SU-DHL-6 (cell line): ENCODE measurements at regions not wholly inside any gene's neighbourhood (a gene's known extent, or its start where the extent isn't known, plus 50 kb on each side); places are given as distances from the start of the nearest gene placed in this dataset.

Experiments
- H2AFZ ChIP-seq: fragments of 200-600 bp; sonication (generic); 2 replicates; pipeline ENCODE4 v1.6.1; 2014; ENCODE audit warnings: low read depth, mild to moderate bottlenecking, moderate library complexity, mixed read lengths, antibody characterized with exemption, low read length; ENCODE audit not compliant: severe bottlenecking
- H3F3A ChIP-seq: fragments of 200-600 bp; shearing (Covaris generic); 2 replicates; pipeline ENCODE4 v1.6.0; 2016; ENCODE audit warnings: antibody characterized with exemption, mild to moderate bottlenecking; ENCODE audit not compliant: insufficient read depth
- H3K27ac ChIP-seq: fragments of 200-600 bp; sonication (generic); 2 replicates; pipeline ENCODE4 v1.5.1; 2016; ENCODE audit warnings: low read depth, mild to moderate bottlenecking, low read length, moderate library complexity, mixed read lengths
- H3K27me3 ChIP-seq: fragments of 200-600 bp; sonication (generic), shearing (Covaris generic); 2 replicates; pipeline ENCODE4 v1.6.0; 2014; ENCODE audit warnings: mild to moderate bottlenecking, low read length
- H3K36me3 ChIP-seq: fragments of 200-600 bp; sonication (generic); 2 replicates; pipeline ENCODE4 v1.6.1; 2014; ENCODE audit warnings: mild to moderate bottlenecking, low read length, mixed read lengths
- H3K4me2 ChIP-seq: fragments of 300-600, 200-600 bp; shearing (Covaris generic), sonication (generic); 2 replicates; pipeline ENCODE4 v1.6.0; 2014; ENCODE audit warnings: low read length, low read depth, mild to moderate bottlenecking; ENCODE audit not compliant: poor library complexity, severe bottlenecking
- H3K4me3 ChIP-seq: fragments of 200-600 bp; sonication (generic); 2 replicates; pipeline ENCODE4 v1.5.1; 2014; ENCODE audit warnings: antibody characterized with exemption, low read length, mild to moderate bottlenecking, mixed read lengths; ENCODE audit not compliant: insufficient read depth, poor library complexity, severe bottlenecking
- H3K79me2 ChIP-seq: fragments of 200-600 bp; sonication (generic); 2 replicates; pipeline ENCODE4 v1.6.1; 2014; ENCODE audit warnings: mild to moderate bottlenecking, low read length, moderate library complexity; ENCODE audit not compliant: insufficient read depth
- H3K9ac ChIP-seq: fragments of 200-600 bp; sonication (generic); 2 replicates; pipeline ENCODE4 v1.7.0; 2014; ENCODE audit warnings: mild to moderate bottlenecking, low read length
- H3K9me2 ChIP-seq: fragments of 200-600 bp; sonication (generic); replicated peaks from 2 replicates; pipeline ENCODE4 v1.6.1; 2014; ENCODE audit warnings: low read length; ENCODE audit not compliant: insufficient read depth
- H3K9me3 ChIP-seq: fragments of 200-600 bp; sonication (generic); 2 replicates; pipeline ENCODE4 v1.6.1; 2014; ENCODE audit warnings: low read length, mixed read lengths; ENCODE audit not compliant: insufficient read depth
- H4K20me1 ChIP-seq: fragments of 200-600 bp; sonication (generic); 2 replicates; pipeline ENCODE4 v1.6.1; 2014; ENCODE audit warnings: low read depth, mild to moderate bottlenecking, antibody characterized with exemption, low read length, moderate library complexity, mixed read lengths
- EZH2phosphoT487 ChIP-seq: fragments of 200-600 bp; sonication (generic), shearing (Covaris generic); conservative IDR thresholded peaks from 2 replicates; pipeline ENCODE4 v1.6.1; 2018; ENCODE audit warnings: mild to moderate bottlenecking, antibody characterized with exemption, low read length, moderate library complexity, mixed read lengths
- TF ChIP-seq, protein P1 (sequence below): fragments of 200-600 bp; sonication (generic); IDR thresholded peaks from one replicate; pipeline ENCODE4 v1.5.1; 2017; ENCODE audit warnings: antibody characterized with exemption, mild to moderate bottlenecking, low read length, moderate library complexity; ENCODE audit not compliant: insufficient read depth, poor library complexity, severe bottlenecking

DNA sequence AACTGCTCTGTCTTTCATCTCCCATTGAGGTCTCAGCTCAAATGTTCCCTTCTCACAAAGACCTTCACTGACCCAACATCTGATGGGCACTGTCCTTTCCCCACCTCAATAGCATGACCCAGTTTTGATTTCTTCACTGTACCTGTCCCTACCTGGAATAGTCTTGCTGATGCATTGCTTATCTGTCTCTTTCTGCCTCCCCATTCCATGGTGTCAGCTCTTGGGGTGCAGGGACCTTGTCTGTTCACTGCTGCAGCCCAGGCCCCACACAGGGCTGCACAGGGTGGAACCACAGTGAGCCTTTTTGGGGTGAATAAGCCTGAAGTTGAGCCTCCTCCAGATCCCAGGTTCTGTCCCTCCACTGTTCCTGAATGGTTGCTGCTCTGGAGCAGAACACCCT is 414.9 kb downstream of the PTPRU start:
- TF ChIP-seq EZH2phosphoT487 = no peak
- TF ChIP-seq, protein P1, sequence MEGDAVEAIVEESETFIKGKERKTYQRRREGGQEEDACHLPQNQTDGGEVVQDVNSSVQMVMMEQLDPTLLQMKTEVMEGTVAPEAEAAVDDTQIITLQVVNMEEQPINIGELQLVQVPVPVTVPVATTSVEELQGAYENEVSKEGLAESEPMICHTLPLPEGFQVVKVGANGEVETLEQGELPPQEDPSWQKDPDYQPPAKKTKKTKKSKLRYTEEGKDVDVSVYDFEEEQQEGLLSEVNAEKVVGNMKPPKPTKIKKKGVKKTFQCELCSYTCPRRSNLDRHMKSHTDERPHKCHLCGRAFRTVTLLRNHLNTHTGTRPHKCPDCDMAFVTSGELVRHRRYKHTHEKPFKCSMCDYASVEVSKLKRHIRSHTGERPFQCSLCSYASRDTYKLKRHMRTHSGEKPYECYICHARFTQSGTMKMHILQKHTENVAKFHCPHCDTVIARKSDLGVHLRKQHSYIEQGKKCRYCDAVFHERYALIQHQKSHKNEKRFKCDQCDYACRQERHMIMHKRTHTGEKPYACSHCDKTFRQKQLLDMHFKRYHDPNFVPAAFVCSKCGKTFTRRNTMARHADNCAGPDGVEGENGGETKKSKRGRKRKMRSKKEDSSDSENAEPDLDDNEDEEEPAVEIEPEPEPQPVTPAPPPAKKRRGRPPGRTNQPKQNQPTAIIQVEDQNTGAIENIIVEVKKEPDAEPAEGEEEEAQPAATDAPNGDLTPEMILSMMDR = no peak
- Histone ChIP-seq H3K9me2 (no peaks in the 10 kb centered on the region), H3K4me2 (no peak overlapping the region)

DNA sequence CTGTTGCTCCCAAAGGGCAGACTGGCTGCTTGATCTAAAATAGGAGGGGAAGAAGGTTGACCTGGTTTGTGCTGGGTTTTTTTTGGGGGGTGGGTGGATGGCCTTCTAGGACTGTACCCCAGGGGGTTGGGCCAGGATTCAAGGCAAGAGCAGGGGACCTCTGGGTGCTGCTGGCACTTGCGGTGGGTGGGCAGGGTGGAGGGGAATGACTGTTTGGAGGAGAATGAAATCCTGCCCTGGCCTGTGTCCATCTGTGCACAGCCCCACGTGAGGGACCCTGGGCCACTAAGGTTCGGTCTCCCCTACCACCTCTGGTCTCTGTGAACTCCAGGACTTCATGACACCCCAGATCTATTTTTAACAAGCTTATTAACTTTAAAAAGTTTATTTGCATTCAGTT is 414.2 kb downstream of the PTPRU start:
- Histone ChIP-seq H4K20me1 (no peaks in the 10 kb centered on the region), H2AFZ (no peak overlapping the region), H3K27me3 (no peaks in the 10 kb centered on the region), H3K9me3 (no peaks in the 10 kb centered on the region), H3K4me3 (no peak overlapping the region), H3K79me2 (no peaks in the 10 kb centered on the region), H3K36me3 (no peaks in the 10 kb centered on the region), H3K4me2 (no peak overlapping the region), H3K9me2 (no peaks in the 10 kb centered on the region), H3K9ac (no peak overlapping the region), H3K27ac (no peak overlapping the region), H3F3A (no peaks in the 10 kb centered on the region)
- TF ChIP-seq, protein P1 = no peak
- TF ChIP-seq EZH2phosphoT487 = no peak

More for the DNA sequence above, 414.9 kb downstream of the PTPRU start:
- Histone ChIP-seq H3K79me2 (no peaks in the 10 kb centered on the region), H3K9ac (no peak overlapping the region), H2AFZ (no peak overlapping the region), H4K20me1 (no peaks in the 10 kb centered on the region), H3K36me3 (no peaks in the 10 kb centered on the region), H3K9me3 (no peaks in the 10 kb centered on the region), H3F3A (no peaks in the 10 kb centered on the region), H3K27me3 (no peaks in the 10 kb centered on the region), H3K27ac (no peak overlapping the region), H3K4me3 (no peak overlapping the region)

DNA sequence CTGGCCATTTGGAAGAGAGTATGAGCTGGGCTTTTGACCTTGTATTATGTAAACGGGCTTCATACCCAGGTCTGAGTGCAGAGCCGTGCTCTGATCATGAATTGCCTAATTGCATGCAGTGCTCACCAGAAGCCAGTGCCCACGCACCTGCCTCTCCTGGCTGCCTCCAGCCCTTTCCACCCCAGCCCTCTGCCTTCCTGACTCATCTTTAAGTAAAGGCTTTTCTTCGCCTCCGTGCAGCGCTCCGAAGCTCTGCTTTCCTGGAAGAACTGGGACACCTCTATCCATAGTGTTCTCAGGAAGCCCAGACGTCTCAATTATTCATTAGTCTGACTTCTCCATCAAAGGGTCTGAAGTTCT is 413.7 kb downstream of the PTPRU start:
- H3K4me3 ChIP-seq = no peak overlapping the region
- H3K4me2 ChIP-seq = no peak overlapping the region
- no peaks in the 10 kb centered on the region for H3K27me3 ChIP-seq
- no peak overlapping the region for H3K9ac ChIP-seq
- H3K36me3 ChIP-seq = no peaks in the 10 kb centered on the region
- H3F3A ChIP-seq = no peaks in the 10 kb centered on the region
- no peaks in the 10 kb centered on the region for H3K9me3 ChIP-seq
- no peaks in the 10 kb centered on the region for H3K9me2 ChIP-seq
- TF ChIP-seq, protein P1 = no peak
- no peak for TF ChIP-seq EZH2phosphoT487
- H4K20me1 ChIP-seq = no peaks in the 10 kb centered on the region
- no peak overlapping the region for H2AFZ ChIP-seq
- no peaks in the 10 kb centered on the region for H3K79me2 ChIP-seq
- H3K27ac ChIP-seq = no peak overlapping the region
